ENCODE measurements at regions not wholly inside any gene's neighbourhood (a gene's known extent, or its start where the extent isn't known, plus 50 kb on each side); places are given as distances from the start of the nearest gene placed in this dataset.
A peak's percentile ranks its signal among the peaks of the same experiment; 100 is the strongest.

DNA sequence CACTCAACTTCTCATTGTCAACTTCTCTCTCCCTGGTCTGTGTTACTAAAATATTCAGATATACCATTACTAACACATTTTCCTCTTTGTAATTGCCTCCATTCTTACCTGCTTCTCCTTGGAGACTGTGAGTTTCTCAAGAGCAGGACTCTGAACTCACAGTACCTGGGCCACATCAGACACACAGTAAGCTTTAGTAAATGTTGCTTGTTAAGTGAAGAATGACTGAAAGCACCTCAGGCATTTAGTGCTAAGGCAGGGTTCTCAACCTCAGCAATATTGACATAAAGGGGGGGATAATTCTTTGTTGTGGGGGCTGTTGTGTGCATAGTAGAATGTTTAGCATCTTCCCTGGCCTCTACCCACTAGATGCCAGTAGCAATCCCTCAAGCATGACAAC, 72.0 kb upstream of the RAB11FIP2 start:
- H3K4me3 ChIP-seq (ENCODE audit: low read depth in 1 of 2, low read length in 2 of 2) = no peak overlapping the region
- H3K27ac ChIP-seq (ENCODE audit: low read depth, low read length) = no peak overlapping the region
- no peaks in the 10 kb centered on the region for H3K27me3 ChIP-seq (ENCODE audit: control insufficient read depth in 1 of 2, insufficient read depth in 2 of 2, low read length in 2 of 2)
- H3K9ac ChIP-seq (ENCODE audit: low read length) = no peak overlapping the region
- peaks cover 12% of the 10 kb centered on the region for H3K4me1 ChIP-seq (ENCODE audit: insufficient read depth, low read length)
- no peaks in the 10 kb centered on the region for H3K36me3 ChIP-seq (ENCODE audit: insufficient read depth, low read length)
- H3K9me3 ChIP-seq (ENCODE audit: low read length) = no peaks in the 10 kb centered on the region

DNA sequence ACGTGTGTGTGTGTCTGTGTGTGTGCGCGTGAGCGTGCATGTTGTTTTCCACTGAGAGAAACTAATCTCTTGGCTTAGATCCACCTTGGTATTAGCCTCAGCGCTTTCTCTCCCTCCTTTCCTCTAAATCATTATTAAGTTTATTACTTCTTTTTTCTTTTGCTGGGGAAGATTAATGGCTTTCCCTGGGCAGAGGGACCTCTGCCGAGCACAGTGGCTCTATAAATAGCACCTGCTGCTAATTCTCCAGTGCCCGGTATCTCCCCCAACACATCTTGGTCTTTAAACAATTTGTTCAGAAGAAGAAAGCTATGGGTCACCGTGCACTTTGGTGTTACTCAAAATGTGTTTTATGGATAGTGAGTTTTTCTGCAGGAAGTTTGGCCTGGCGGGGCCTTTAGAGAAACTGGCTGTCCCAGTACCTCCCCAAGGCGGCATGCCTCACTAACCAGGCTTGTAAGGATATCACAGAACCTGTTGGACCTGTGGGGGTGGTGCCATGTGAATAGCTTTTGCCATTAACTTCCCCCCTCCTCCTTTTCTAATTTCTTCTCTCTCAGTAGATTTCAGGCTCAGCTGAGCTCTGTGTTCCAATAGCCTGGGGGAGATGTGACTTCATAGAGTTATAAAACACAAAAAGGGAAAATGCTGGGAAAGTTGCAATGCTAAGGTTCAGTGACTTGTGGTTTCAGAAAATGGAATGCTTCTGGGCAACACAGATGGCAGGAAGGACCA, 70.1 kb upstream of the RAB11FIP2 start:
- H3K9ac ChIP-seq (ENCODE audit: low read length) = no peak overlapping the region

DNA sequence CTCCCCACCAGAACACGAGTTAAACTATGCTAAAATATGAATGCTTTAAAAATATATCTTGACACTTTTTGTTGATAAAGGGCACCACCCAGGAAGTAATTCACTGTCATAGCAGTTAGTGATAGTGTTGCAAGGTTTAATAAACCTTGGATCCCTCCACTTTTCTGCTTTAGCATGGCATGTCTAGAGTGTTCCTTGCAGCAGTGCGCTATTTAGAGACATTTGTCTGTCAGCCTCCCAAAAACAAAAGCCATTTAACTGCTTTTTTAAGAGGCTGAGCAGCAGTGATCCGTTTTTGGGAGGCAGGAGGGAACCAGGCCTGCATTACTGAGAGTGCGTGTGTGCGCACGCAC, 69.6 kb upstream of the RAB11FIP2 start:
- H3K36me3 ChIP-seq (ENCODE audit: insufficient read depth, low read length) = no peaks in the 10 kb centered on the region
- H3K9ac ChIP-seq (ENCODE audit: low read length) = no peak overlapping the region
- peak overlapping the region; percentile 22 to 37 for H3K4me3 ChIP-seq (ENCODE audit: low read depth in 1 of 2, low read length in 2 of 2)
- H3K27ac ChIP-seq (ENCODE audit: low read depth, low read length) = peak overlapping the region; percentile 77
- no peaks in the 10 kb centered on the region for H3K9me3 ChIP-seq (ENCODE audit: low read length)
- peaks cover 12% of the 10 kb centered on the region for H3K4me1 ChIP-seq (ENCODE audit: insufficient read depth, low read length)
- no peaks in the 10 kb centered on the region for H3K27me3 ChIP-seq (ENCODE audit: control insufficient read depth in 1 of 2, insufficient read depth in 2 of 2, low read length in 2 of 2)

More for the DNA sequence above, 70.1 kb upstream of the RAB11FIP2 start:
- Histone ChIP-seq H3K36me3 (ENCODE audit: insufficient read depth, low read length) (no peaks in the 10 kb centered on the region), H3K9me3 (ENCODE audit: low read length) (no peaks in the 10 kb centered on the region), H3K27me3 (ENCODE audit: control insufficient read depth in 1 of 2, insufficient read depth in 2 of 2, low read length in 2 of 2) (no peaks in the 10 kb centered on the region), H3K4me1 (ENCODE audit: insufficient read depth, low read length) (peaks cover 12% of the 10 kb centered on the region), H3K4me3 (ENCODE audit: low read depth in 1 of 2, low read length in 2 of 2) (peak overlapping the region; percentile 22 to 37), H3K27ac (ENCODE audit: low read depth, low read length) (peak overlapping the region; percentile 77)

DNA sequence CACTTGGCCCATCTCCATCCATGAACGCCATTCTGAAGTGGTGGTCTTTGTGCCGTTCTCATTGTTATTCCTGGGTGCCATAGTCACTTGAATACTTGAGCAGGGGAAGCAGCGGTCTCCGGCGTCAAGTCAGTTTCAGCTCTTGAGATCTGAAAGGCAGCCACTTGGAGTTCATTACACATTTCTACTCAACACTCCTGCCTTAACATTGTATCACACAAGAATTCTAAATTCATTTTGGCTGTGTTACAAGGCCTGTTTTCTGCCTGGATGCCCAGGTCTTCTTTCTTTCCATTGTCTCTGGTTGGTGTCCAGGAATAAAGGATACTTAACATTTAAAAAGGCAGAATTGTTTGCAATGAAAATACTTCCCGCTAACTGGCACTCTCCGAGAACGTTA, 69.0 kb upstream of the RAB11FIP2 start:
- Histone ChIP-seq H3K9me3 (ENCODE audit: low read length) (no peaks in the 10 kb centered on the region), H3K4me1 (ENCODE audit: insufficient read depth, low read length) (peaks cover 12% of the 10 kb centered on the region), H3K9ac (ENCODE audit: low read length) (no peak overlapping the region), H3K27me3 (ENCODE audit: control insufficient read depth in 1 of 2, insufficient read depth in 2 of 2, low read length in 2 of 2) (no peaks in the 10 kb centered on the region), H3K36me3 (ENCODE audit: insufficient read depth, low read length) (no peaks in the 10 kb centered on the region), H3K27ac (ENCODE audit: low read depth, low read length) (peak overlapping the region; percentile 77), H3K4me3 (ENCODE audit: low read depth in 1 of 2, low read length in 2 of 2) (peak overlapping the region in 1 of 2 donors; percentile 37)

DNA sequence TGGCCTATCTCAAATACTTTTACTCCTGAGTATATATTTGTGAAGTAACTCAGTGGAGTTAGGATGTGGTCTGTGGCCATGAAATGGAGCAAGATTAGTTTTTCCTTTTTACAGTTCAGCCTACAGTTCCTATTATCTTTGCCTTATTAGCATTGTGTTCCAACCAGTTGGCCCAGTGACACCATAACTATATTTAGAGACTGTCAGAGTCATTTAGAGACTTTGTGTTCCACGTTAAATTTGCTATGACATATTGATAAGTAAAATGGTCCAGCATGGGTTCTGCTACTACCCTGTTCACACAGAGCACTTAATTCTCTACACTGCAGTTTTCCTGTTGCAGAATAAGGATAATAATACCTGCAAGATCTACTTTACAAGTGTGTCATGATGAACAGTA, 68.3 kb upstream of the RAB11FIP2 start:
- Histone ChIP-seq H3K9ac (ENCODE audit: low read length) (no peak overlapping the region), H3K27me3 (ENCODE audit: control insufficient read depth in 1 of 2, insufficient read depth in 2 of 2, low read length in 2 of 2) (no peaks in the 10 kb centered on the region), H3K27ac (ENCODE audit: low read depth, low read length) (no peak overlapping the region), H3K9me3 (ENCODE audit: low read length) (no peaks in the 10 kb centered on the region), H3K4me1 (ENCODE audit: insufficient read depth, low read length) (peaks cover 12% of the 10 kb centered on the region), H3K4me3 (ENCODE audit: low read depth in 1 of 2, low read length in 2 of 2) (no peak overlapping the region), H3K36me3 (ENCODE audit: insufficient read depth, low read length) (no peaks in the 10 kb centered on the region)

DNA sequence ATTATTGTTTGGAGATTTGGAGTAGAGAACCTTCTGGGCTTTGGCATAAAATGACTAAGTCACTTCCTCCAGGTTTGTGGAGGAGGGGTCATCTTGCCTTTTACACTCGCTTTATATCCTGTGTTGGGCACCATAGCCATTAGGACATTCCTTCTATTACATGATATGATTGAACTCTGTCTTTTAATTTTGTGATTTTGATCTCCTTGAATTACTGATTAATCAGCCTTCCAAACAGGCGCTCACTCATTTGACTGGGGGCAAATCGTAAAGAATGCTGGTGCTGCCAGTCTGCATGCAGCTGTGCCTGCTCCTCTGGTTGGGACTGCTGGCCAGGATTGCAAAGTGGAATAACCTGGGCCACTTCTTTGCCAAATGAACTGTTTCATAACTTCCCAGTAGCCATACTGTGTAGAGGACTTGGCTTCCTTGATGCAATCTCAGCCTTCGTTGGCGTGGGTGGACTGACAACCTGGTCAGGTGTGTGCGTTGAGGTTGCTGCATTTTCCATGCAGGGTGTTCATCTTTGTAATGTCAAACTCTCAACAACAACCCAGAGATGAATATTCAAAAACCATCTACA, 65.9 kb upstream of the RAB11FIP2 start:
- no peak overlapping the region for H3K9ac ChIP-seq (ENCODE audit: low read length)
- H3K4me1 ChIP-seq (ENCODE audit: insufficient read depth, low read length) = peaks cover 10% of the 10 kb centered on the region
- H3K9me3 ChIP-seq (ENCODE audit: low read length) = no peaks in the 10 kb centered on the region
- no peaks in the 10 kb centered on the region for H3K36me3 ChIP-seq (ENCODE audit: insufficient read depth, low read length)
- no peak overlapping the region for H3K4me3 ChIP-seq (ENCODE audit: low read depth in 1 of 2, low read length in 2 of 2)
- no peak overlapping the region for H3K27ac ChIP-seq (ENCODE audit: low read depth, low read length)
- no peaks in the 10 kb centered on the region for H3K27me3 ChIP-seq (ENCODE audit: control insufficient read depth in 1 of 2, insufficient read depth in 2 of 2, low read length in 2 of 2)

DNA sequence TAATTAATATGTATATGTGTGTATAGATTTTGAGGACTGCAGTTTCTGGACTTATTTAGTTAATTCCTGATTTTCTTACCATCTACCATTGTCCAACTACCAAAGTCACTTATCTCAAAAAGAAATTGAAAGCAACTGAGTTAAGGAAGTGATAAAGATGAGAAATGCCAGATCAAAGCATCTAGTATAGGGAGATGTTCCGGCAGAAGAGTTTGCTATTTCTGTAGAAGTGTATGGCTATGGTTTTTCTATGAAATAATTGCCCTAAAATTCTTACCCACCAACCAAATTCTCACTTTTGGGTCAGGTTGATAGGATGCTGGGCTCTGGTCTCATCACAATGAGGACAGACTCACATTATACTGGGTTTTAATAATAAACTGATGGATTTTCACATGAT, 64.0 kb upstream of the RAB11FIP2 start:
- H3K9me3 ChIP-seq (ENCODE audit: low read length) = no peaks in the 10 kb centered on the region
- no peak overlapping the region for H3K27ac ChIP-seq (ENCODE audit: low read depth, low read length)
- no peaks in the 10 kb centered on the region for H3K4me1 ChIP-seq (ENCODE audit: insufficient read depth, low read length)
- H3K4me3 ChIP-seq (ENCODE audit: low read depth in 1 of 2, low read length in 2 of 2) = no peak overlapping the region
- H3K36me3 ChIP-seq (ENCODE audit: insufficient read depth, low read length) = no peaks in the 10 kb centered on the region
- no peaks in the 10 kb centered on the region for H3K27me3 ChIP-seq (ENCODE audit: control insufficient read depth in 1 of 2, insufficient read depth in 2 of 2, low read length in 2 of 2)
- H3K9ac ChIP-seq (ENCODE audit: low read length) = no peak overlapping the region

DNA sequence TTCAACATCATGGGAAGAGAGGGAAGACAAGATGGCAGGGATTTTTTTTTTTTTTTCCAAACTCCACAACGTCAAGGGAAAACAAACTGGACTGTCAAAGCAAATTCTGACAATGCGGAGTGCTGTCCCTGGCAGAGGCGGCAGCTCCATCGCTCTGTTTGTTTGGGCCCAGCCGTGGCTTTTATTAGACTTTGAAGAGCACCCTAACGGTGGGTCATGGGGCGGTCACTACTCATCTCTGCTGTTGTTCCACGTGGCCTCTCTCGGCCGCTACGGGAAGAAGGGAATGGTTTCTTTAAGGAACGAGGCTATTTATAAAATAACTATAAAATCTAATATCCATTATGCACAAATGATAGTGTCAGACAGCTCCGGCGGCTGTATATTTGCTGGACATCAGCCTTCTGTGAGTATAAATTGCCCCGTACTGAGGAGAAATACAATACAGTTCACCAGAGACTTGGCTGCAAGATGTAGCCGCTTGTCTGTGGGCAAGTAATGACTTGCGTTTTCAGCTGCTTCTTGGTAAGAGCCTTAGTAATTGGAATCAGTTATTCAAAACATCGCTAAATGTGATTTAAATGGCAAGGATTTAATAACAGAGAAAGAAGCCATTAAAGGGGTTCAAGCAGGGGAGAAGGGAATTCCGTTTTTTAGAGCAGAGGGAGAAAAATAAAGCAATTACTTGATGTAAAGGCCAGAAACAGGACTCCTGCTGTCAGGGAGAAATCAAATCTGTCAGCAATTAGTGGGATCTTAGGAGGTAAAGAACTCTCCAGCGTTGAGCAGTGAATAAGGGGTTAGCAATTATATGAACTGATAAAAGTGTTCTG, 61.7 kb upstream of the RAB11FIP2 start:
- Histone ChIP-seq H3K27ac (ENCODE audit: low read depth, low read length) (no peak overlapping the region), H3K36me3 (ENCODE audit: insufficient read depth, low read length) (no peaks in the 10 kb centered on the region), H3K4me3 (ENCODE audit: low read depth in 1 of 2, low read length in 2 of 2) (no peak overlapping the region), H3K27me3 (ENCODE audit: control insufficient read depth in 1 of 2, insufficient read depth in 2 of 2, low read length in 2 of 2) (no peaks in the 10 kb centered on the region), H3K9ac (ENCODE audit: low read length) (no peak overlapping the region), H3K4me1 (ENCODE audit: insufficient read depth, low read length) (no peaks in the 10 kb centered on the region), H3K9me3 (ENCODE audit: low read length) (no peaks in the 10 kb centered on the region)

DNA sequence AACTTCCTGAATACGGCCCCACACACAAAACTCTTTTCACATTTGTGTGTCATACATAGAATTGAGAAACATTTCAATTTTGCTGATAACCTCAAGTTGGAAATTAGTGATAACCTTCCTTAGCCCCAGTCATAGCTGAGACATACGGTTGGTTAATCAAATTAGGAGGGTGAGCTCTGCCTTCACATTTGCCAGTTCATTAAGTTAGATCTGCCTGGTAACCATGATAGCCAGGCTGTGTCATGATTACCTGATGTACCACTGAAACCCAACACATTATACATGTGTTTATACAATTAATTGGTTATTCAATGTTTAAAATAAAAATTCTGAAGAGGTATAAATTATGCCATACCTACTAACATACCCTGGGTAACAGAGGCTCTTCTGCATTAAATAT, 60.8 kb upstream of the RAB11FIP2 start:
- Histone ChIP-seq H3K4me3 (ENCODE audit: low read depth in 1 of 2, low read length in 2 of 2) (no peak overlapping the region), H3K36me3 (ENCODE audit: insufficient read depth, low read length) (no peaks in the 10 kb centered on the region), H3K9me3 (ENCODE audit: low read length) (no peaks in the 10 kb centered on the region), H3K4me1 (ENCODE audit: insufficient read depth, low read length) (no peaks in the 10 kb centered on the region), H3K27ac (ENCODE audit: low read depth, low read length) (no peak overlapping the region), H3K27me3 (ENCODE audit: control insufficient read depth in 1 of 2, insufficient read depth in 2 of 2, low read length in 2 of 2) (no peaks in the 10 kb centered on the region), H3K9ac (ENCODE audit: low read length) (no peak overlapping the region)

DNA sequence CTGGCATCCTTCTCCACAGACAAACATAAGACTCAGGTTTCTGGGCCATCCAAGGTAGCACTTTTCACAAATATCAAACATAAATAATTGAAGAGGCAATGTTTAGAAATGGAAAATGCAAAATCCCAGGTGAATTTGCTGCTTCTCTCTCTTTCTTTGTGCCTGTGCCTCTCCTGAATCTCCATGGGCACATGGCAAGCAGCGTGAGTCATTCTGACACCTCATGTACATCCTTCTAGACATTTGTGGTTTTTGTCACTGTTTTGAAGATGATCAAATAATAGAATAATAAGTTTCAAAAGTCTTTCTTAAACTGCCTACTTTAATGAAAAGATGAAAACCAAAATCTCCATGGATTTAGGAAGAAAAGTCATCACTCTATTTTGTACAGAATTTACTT, 60.3 kb upstream of the RAB11FIP2 start:
- H3K9ac ChIP-seq (ENCODE audit: low read length) = no peak overlapping the region
- no peaks in the 10 kb centered on the region for H3K36me3 ChIP-seq (ENCODE audit: insufficient read depth, low read length)
- H3K27ac ChIP-seq (ENCODE audit: low read depth, low read length) = no peak overlapping the region
- no peaks in the 10 kb centered on the region for H3K27me3 ChIP-seq (ENCODE audit: control insufficient read depth in 1 of 2, insufficient read depth in 2 of 2, low read length in 2 of 2)
- no peaks in the 10 kb centered on the region for H3K4me1 ChIP-seq (ENCODE audit: insufficient read depth, low read length)
- H3K4me3 ChIP-seq (ENCODE audit: low read depth in 1 of 2, low read length in 2 of 2) = no peak overlapping the region
- H3K9me3 ChIP-seq (ENCODE audit: low read length) = no peaks in the 10 kb centered on the region

DNA sequence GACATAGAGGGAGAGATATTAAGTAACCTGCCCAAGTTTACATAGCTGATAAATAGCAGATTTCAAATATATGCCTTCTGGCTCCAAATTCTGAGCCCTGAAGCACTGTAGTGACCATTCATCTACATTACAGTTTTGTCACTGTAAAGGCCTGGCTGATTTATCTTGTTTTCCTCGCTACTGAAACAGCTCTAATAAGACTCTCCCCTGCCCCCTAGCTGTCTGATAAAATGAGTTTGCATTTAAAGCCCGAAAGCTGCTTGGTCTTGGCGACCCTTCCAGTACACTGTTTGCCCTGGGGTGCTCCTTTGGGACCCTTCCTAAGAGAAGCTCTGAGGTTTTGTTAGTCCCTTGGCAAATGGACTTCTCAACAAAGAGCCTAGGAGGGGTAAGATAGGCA, 59.7 kb upstream of the RAB11FIP2 start:
- no peaks in the 10 kb centered on the region for H3K27me3 ChIP-seq (ENCODE audit: control insufficient read depth in 1 of 2, insufficient read depth in 2 of 2, low read length in 2 of 2)
- no peaks in the 10 kb centered on the region for H3K36me3 ChIP-seq (ENCODE audit: insufficient read depth, low read length)
- H3K9me3 ChIP-seq (ENCODE audit: low read length) = no peaks in the 10 kb centered on the region
- no peak overlapping the region for H3K9ac ChIP-seq (ENCODE audit: low read length)
- H3K4me3 ChIP-seq (ENCODE audit: low read depth in 1 of 2, low read length in 2 of 2) = no peak overlapping the region
- H3K4me1 ChIP-seq (ENCODE audit: insufficient read depth, low read length) = no peaks in the 10 kb centered on the region
- no peak overlapping the region for H3K27ac ChIP-seq (ENCODE audit: low read depth, low read length)
